ENCODE measurements at regions not wholly inside any gene's neighbourhood (a gene's known extent, or its start where the extent isn't known, plus 50 kb on each side); places are given as distances from the start of the nearest gene placed in this dataset.

DNA sequence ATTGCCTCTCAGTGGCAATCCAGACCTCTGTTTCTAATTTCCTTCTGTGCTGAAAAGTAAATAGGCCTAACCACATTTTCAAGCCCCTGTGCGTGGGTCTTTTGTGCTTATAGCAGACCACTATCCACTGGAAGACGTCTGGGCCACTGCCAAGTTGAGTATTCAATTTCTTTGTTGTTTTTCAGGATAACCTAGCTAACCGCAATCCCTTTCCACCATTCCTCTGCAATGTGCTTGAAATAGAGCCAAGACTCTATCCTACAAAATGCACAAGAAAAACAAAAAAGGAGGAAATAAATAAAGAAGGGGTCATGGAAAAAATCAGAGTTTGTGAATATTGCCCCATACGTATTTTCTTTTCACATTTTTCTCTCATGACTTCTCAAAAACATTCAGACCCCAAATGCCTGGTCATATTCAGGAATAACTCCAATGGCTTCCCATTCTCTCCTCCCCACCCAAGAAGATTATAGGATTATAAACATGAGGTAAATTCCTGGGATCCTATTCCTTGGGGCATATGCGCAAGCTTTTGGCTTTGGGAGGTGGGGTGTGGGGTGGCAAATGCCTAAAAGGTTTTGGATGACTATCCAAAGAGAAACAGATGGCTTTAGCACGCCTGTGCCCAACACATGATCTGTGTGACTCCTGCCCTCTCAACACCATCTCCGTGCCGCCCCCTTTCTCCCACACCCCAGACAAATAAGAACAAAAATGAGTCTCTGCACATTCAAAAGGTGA, 217.9 kb upstream of the THBS1 start:
- no peak overlapping the region for H3K27ac ChIP-seq
- H3K36me3 ChIP-seq = no peaks in the 10 kb centered on the region
- no peak overlapping the region for H3K4me3 ChIP-seq
- no peaks in the 10 kb centered on the region for H3K9me3 ChIP-seq
- DNase-seq (ENCODE audit: low spot score) = no peak
- no peaks in the 10 kb centered on the region for H3K27me3 ChIP-seq (replicated peaks; ENCODE audit: insufficient read depth)
- ATAC-seq (ENCODE audit: insufficient number of reproducible peaks, low FRiP score, low read depth) = no peak
- TF ChIP-seq, protein P1, sequence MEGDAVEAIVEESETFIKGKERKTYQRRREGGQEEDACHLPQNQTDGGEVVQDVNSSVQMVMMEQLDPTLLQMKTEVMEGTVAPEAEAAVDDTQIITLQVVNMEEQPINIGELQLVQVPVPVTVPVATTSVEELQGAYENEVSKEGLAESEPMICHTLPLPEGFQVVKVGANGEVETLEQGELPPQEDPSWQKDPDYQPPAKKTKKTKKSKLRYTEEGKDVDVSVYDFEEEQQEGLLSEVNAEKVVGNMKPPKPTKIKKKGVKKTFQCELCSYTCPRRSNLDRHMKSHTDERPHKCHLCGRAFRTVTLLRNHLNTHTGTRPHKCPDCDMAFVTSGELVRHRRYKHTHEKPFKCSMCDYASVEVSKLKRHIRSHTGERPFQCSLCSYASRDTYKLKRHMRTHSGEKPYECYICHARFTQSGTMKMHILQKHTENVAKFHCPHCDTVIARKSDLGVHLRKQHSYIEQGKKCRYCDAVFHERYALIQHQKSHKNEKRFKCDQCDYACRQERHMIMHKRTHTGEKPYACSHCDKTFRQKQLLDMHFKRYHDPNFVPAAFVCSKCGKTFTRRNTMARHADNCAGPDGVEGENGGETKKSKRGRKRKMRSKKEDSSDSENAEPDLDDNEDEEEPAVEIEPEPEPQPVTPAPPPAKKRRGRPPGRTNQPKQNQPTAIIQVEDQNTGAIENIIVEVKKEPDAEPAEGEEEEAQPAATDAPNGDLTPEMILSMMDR (IDR thresholded peaks at IDR 0.05) = no peak
- peaks cover 8 to 21% of the 10 kb centered on the region in 2 donors for H3K4me1 ChIP-seq (ENCODE audit: control insufficient read depth in 1 of 2, low read depth in 2 of 2)

DNA sequence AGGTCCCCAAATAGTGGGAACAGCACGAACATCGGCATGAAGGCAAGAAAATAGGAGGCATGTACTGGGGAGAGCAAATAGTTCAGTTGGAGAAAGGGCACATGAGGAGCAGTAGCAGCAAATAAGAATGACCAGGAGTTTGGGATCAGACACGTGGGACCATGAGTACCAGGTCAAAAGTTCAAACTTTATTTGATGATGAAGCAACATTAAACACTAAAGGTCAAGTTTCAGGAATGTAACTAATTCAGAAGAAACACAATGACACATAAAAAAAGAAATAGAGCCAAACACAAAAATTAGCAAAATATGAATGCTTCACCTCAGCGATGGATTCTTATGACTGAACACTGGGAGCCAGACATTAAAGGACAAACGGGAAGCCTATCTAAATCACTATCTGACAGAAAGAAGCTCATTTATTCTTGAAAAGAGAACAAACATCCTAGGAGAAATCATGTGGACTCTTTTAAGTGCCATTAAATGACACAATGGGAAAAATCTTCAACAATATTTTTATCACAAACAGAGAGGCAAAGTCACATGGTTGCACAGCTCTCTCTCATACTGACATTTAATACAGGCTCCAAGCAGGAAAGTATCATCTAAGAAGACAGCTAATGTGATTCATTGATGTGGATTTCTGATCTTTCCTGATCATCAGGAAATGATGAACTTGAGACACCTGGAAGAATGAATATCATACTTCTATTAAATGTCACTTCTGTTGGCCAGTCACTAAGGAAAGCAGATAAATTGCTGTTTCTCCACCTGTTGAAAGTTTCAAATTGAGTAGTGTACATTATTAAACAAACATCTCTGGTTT, 216.9 kb upstream of the THBS1 start:
- ATAC-seq (ENCODE audit: insufficient number of reproducible peaks, low FRiP score, low read depth) (no peak), DNase-seq (ENCODE audit: low spot score) (no peak)
- Histone ChIP-seq H3K27me3 (replicated peaks; ENCODE audit: insufficient read depth) (no peaks in the 10 kb centered on the region), H3K9me3 (no peaks in the 10 kb centered on the region), H3K4me3 (no peak overlapping the region), H3K36me3 (no peaks in the 10 kb centered on the region), H3K4me1 (ENCODE audit: control insufficient read depth in 1 of 2, low read depth in 2 of 2) (peaks cover 4 to 11% of the 10 kb centered on the region in 2 donors), H3K27ac (no peak overlapping the region)
- TF ChIP-seq, protein P1 (IDR thresholded peaks at IDR 0.05) = no peak

DNA sequence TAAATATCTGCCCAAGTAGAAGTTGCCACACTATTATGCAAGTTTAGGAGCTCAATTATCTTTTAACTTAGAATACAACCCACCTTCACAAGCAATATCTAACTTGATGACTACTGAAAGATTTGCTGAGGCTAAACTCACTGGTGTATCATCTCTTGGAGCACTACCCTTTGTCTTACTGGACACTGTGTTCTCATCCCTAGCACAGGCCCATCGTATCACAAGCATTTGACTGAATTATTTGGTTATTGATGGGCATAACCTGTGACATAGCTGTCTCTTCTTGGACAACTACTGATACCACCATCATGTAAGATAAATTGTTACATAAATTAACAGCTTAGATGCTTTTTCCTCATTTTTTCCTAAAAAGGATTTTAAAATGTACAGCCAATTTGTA, 216.2 kb upstream of the THBS1 start:
- TF ChIP-seq, protein P1 (IDR thresholded peaks at IDR 0.05) = no peak
- H3K4me3 ChIP-seq = no peak overlapping the region
- H3K36me3 ChIP-seq = no peaks in the 10 kb centered on the region
- ATAC-seq (ENCODE audit: insufficient number of reproducible peaks, low FRiP score, low read depth) = no peak
- H3K9me3 ChIP-seq = no peaks in the 10 kb centered on the region
- no peak overlapping the region for H3K27ac ChIP-seq
- no peak for DNase-seq (ENCODE audit: low spot score)
- H3K27me3 ChIP-seq (replicated peaks; ENCODE audit: insufficient read depth) = no peaks in the 10 kb centered on the region
- peaks cover 4 to 7% of the 10 kb centered on the region in 2 donors for H3K4me1 ChIP-seq (ENCODE audit: control insufficient read depth in 1 of 2, low read depth in 2 of 2)

DNA sequence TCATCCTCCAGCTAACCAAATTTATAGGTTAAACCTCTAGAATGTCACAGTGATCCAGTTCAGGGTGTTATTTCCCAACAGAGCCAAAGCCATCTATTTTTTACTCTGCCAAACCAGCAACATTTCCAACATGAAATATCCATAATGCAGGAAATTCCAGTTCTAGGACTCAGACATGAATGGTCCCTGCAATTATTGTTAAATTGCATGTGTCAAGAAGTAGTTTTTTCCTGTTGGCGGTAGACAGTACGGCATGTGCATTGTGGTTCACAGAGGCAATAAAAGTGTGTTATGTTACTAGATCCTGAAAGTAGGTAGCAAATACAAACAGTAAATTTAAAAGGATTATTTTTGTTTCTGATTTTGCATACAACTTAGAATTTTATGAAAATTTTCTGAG, 215.7 kb upstream of the THBS1 start:
- TF ChIP-seq, protein P1 (IDR thresholded peaks at IDR 0.05) = no peak
- Histone ChIP-seq H3K9me3 (peaks cover 3% of the 10 kb centered on the region), H3K4me3 (no peak overlapping the region), H3K4me1 (ENCODE audit: control insufficient read depth in 1 of 2, low read depth in 2 of 2) (peaks cover 4 to 7% of the 10 kb centered on the region in 2 donors), H3K36me3 (no peaks in the 10 kb centered on the region), H3K27me3 (replicated peaks; ENCODE audit: insufficient read depth) (no peaks in the 10 kb centered on the region), H3K27ac (no peak overlapping the region)
- DNase-seq (ENCODE audit: low spot score) = no peak
- no peak for ATAC-seq (ENCODE audit: insufficient number of reproducible peaks, low FRiP score, low read depth)

DNA sequence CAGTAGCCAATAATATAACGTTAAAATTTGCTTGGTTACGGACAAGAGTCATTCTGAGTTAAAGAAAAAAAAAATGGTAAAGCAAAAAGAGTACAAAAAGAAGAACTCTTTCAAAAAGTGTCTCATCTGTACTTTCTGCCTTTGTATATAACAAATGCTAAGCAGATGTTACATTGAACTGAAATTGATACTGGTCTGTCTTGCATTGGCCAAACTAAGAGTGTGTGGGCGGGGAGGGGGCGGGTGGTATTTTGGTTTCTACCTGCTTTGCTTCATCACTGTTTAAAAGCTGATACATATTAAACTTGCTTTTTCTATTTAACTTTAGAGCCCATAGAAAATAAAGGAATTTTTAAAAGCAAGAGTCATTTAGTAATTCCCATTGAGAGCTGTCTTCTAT, 215.0 kb upstream of the THBS1 start:
- H3K4me1 ChIP-seq (ENCODE audit: control insufficient read depth in 1 of 2, low read depth in 2 of 2) = peaks cover 0 to under 1% of the 10 kb centered on the region in 2 donors
- no peak for ATAC-seq (ENCODE audit: insufficient number of reproducible peaks, low FRiP score, low read depth)
- no peak overlapping the region for H3K27ac ChIP-seq
- TF ChIP-seq, protein P1 (IDR thresholded peaks at IDR 0.05) = no peak
- no peak overlapping the region for H3K4me3 ChIP-seq
- no peak for DNase-seq (ENCODE audit: low spot score)
- no peaks in the 10 kb centered on the region for H3K36me3 ChIP-seq
- no peaks in the 10 kb centered on the region for H3K27me3 ChIP-seq (replicated peaks; ENCODE audit: insufficient read depth)
- peaks cover 3% of the 10 kb centered on the region for H3K9me3 ChIP-seq

Measured in thoracic aorta (tissue), 2 donors.